ENCODE measurements at regions not wholly inside any gene's neighbourhood (a gene's known extent, or its start where the extent isn't known, plus 50 kb on each side); places are given as distances from the start of the nearest gene placed in this dataset.

DNA sequence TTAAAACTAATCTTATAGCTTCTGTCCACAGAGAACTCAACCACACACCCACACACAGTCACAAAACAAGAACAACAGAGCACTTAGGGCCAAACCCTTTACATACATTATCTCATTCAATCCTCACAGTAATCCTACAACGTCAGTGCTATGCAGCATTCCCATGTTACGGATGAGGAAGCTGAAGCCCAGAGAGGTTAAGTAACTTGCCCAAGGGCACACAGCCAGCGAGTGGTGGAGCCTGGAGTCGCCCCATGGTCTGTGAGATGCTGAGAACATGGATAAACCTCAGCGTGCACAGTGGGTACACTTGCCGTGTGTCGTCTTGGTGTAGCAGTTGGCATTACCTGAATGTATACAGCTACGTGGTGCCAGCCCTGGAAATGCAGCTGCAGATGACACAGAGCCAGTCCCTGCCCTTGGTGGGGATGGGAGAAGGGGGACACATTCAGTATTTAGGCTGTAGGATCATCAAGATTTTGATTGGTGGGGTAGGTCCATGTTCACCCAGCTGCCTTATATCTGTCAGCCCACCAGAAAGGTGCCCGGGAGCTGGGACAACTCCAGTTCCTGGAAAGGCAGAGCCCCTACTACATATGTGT, 177.0 kb downstream of the IRF8 start:
- TF ChIP-seq EP300 (IDR thresholded peaks at IDR 0.05) (no peak), CTCF (IDR thresholded peaks at IDR 0.05) (no peak), POLR2AphosphoS5 (IDR thresholded peaks at IDR 0.05) (no peak), POLR2A (IDR thresholded peaks at IDR 0.05) (no peak)
